Right lobe of liver (tissue), 6 donors: ENCODE measurements at regions not wholly inside any gene's neighbourhood (a gene's known extent, or its start where the extent isn't known, plus 50 kb on each side); places are given as distances from the start of the nearest gene placed in this dataset.

Source experiments
- ATAC-seq, 4 donors: fragments of 200-7000 bp; cut with Tn5 transposase; one replicate each; pipeline ENCODE4 v1.9.1; 2020; ENCODE audit warnings: mild to moderate bottlenecking in 4 of 4, moderate library complexity in 4 of 4
- DNase-seq, 3 donors: peaks; one replicate each; pipeline ENCODE4 v3.0.0-alpha.2; 2020
- H3K27ac ChIP-seq, 3 donors: fragments of 200-600 bp; one replicate each; pipeline ENCODE4 v1.8.0; 2022
- H3K27me3 ChIP-seq, 2 donors: fragments of 200-600 bp; one replicate each; pipeline ENCODE4 v1.8.0; 2022
- H3K36me3 ChIP-seq, 4 donors: fragments of 200-600 bp; sonication (generic) in 1 of 4; one replicate each; pipeline versions ENCODE4 v1.5.1 to v1.8.0; 2017 to 2022; ENCODE audit warnings: control low read depth in 1 of 4
- H3K4me1 ChIP-seq, 4 donors: fragments of 200-600 bp; sonication (generic) in 1 of 4; one replicate each; pipeline versions ENCODE4 v1.5.1 to v1.8.0; 2017 to 2022; ENCODE audit warnings: control low read depth in 1 of 4
- H3K4me3 ChIP-seq, 3 donors: fragments of 200-600 bp; one replicate each; pipeline ENCODE4 v1.8.0; 2022
- H3K9me3 ChIP-seq, 4 donors: fragments of 200-600 bp; sonication (generic) in 1 of 4; one replicate each; pipeline versions ENCODE4 v1.5.1 to v1.8.0; 2017 to 2022; ENCODE audit warnings: control low read depth in 1 of 4
- CTCF ChIP-seq, 4 donors: fragments of 200-600 bp in 3 of 4; fragments of 450-650 bp in 1 of 4; IDR thresholded peaks; one replicate each; pipeline versions ENCODE4 v1.5.1 to v1.8.0; 2016 to 2022; ENCODE audit warnings: antibody characterized with exemption in 4 of 4, mild to moderate bottlenecking in 2 of 4
- POLR2A ChIP-seq: fragments of 450-650 bp; IDR thresholded peaks from one replicate; pipeline ENCODE4 v1.6.1; 2017; ENCODE audit warnings: antibody characterized with exemption, mild to moderate bottlenecking
- WGBS: methylation state at CpG from one replicate; pipeline ENCODE4 v1.1.6; 2018; ENCODE audit warnings: low coverage, low lambda C conversion rate; ENCODE audit not compliant: insufficient coverage; ENCODE audit errors: missing lambda C conversion rate; 5-methylcytosine and 5-hydroxymethylcytosine counted together
- intact Hi-C, 2 donors: fragments of 100-400 bp; cut with DNase I; formaldehyde crosslinking; loops; one replicate each; pipeline versions ENCODE4 v1.11.2 to v1.14.1; 2022
- donor health status: DM: no; HTN: yes; CAD: no.
- donor health status: DM: no; HTN: no; CAD: no.
- donor health status: DM: no; HTN: no; CAD: no.
- donor health status: DM: no; HTN: yes; CAD: no.
- donor health status: DM: no; HTN: yes; CAD: no.

GRCh38 chr3:106208967-106209366, 340.2 kb upstream of the CBLB start:
- Histone ChIP-seq H3K4me1 (no peaks in the 10 kb centered on the region), H3K4me3 (no peak overlapping the region), H3K27me3 (no peaks in the 10 kb centered on the region), H3K27ac (no peak overlapping the region), H3K9me3 (no peaks in the 10 kb centered on the region), H3K36me3 (no peaks in the 10 kb centered on the region)
- DNase-seq (no peak), ATAC-seq (no peak)
- no peak for TF ChIP-seq POLR2A
- peak; percentile 6 to 19 (median 15) for TF ChIP-seq CTCF (IDR thresholded peaks at IDR 0.05)
- 33% methylated on average over 2 of the region's 2 CpGs for WGBS
- intact Hi-C loops: no loop called here

GRCh38 chr3:106209482-106209881, 340.7 kb upstream of the CBLB start:
- Histone ChIP-seq H3K4me3 (no peak overlapping the region), H3K9me3 (no peaks in the 10 kb centered on the region), H3K27me3 (no peaks in the 10 kb centered on the region), H3K36me3 (no peaks in the 10 kb centered on the region), H3K4me1 (no peaks in the 10 kb centered on the region), H3K27ac (no peak overlapping the region)
- DNase-seq (no peak), ATAC-seq (no peak)
- 14% methylated on average over 1 of the region's 1 CpG for WGBS
- TF ChIP-seq CTCF (IDR thresholded peaks at IDR 0.05): no peak
- TF ChIP-seq POLR2A: no peak
- intact Hi-C loops: no loop called here

- no peak for TF ChIP-seq CTCF (IDR thresholded peaks at IDR 0.05)
- no peak for TF ChIP-seq POLR2A
- 69% methylated on average over 3 of the region's 3 CpGs for WGBS
- Histone ChIP-seq H3K36me3 (no peaks in the 10 kb centered on the region), H3K4me3 (no peak overlapping the region), H3K27me3 (no peaks in the 10 kb centered on the region), H3K9me3 (no peaks in the 10 kb centered on the region), H3K4me1 (no peaks in the 10 kb centered on the region), H3K27ac (no peak overlapping the region)
- ATAC-seq (no peak), DNase-seq (no peak)
- intact Hi-C loops: no loop called here
These were observed 342.1 kb upstream of the CBLB start for GRCh38 chr3:106210923-106211322.

- no peaks in the 10 kb centered on the region for H3K4me1 ChIP-seq
- intact Hi-C loops: no loop called here
- H3K27me3 ChIP-seq: no peaks in the 10 kb centered on the region
- TF ChIP-seq POLR2A (no peak), CTCF (IDR thresholded peaks at IDR 0.05) (no peak)
- H3K36me3 ChIP-seq: no peaks in the 10 kb centered on the region
- H3K9me3 ChIP-seq: no peaks in the 10 kb centered on the region
- H3K4me3 ChIP-seq: no peak overlapping the region
- DNase-seq: no peak
- ATAC-seq: no peak
- no peak overlapping the region for H3K27ac ChIP-seq
- 100% methylated on average over 1 of the region's 1 CpG for WGBS
These were observed 343.9 kb upstream of the CBLB start for GRCh38 chr3:106212665-106213222.

GRCh38 chr3:106213954-106214353, 345.1 kb upstream of the CBLB start:
- H3K9me3 ChIP-seq: no peaks in the 10 kb centered on the region
- intact Hi-C loops: no loop called here
- no peak for ATAC-seq
- no peak overlapping the region for H3K27ac ChIP-seq
- H3K27me3 ChIP-seq: no peaks in the 10 kb centered on the region
- no peaks in the 10 kb centered on the region for H3K4me1 ChIP-seq
- WGBS: 85% methylated on average over 4 of the region's 4 CpGs
- H3K4me3 ChIP-seq: no peak overlapping the region
- no peak for DNase-seq
- no peaks in the 10 kb centered on the region for H3K36me3 ChIP-seq
- TF ChIP-seq POLR2A (no peak), CTCF (IDR thresholded peaks at IDR 0.05) (no peak)
